ENCODE measurements at regions not wholly inside any gene's neighbourhood (a gene's known extent, or its start where the extent isn't known, plus 50 kb on each side); places are given as distances from the start of the nearest gene placed in this dataset.

GRCh38 chr5:37930350-37930749 lies 90.5 kb upstream of the GDNF start:
- TF ChIP-seq CTCF (IDR thresholded peaks at IDR 0.05) (no peak), POLR2A (IDR thresholded peaks at IDR 0.05) (no peak), POLR2AphosphoS5 (IDR thresholded peaks at IDR 0.05) (no peak)
